ENCODE measurements at regions not wholly inside any gene's neighbourhood (a gene's known extent, or its start where the extent isn't known, plus 50 kb on each side); places are given as distances from the start of the nearest gene placed in this dataset.

DNA sequence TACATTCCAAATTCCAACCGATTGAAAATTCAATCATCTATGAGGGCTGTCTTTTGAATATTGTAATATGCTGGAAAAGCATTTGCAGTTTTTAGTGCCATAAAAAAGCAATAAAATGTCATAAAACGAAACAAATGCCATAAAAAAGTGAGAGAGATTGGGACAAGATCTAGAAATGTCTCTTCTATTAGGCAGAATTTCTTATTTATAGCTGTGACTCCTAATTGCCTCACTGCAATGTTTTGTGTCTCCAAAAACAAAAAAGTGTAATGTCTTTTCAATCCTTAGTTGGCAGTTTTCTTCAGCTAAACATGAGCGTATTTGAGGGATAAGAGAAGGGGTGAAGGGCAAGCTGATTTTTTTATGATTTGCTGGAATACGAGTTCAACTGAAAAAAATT, 153.9 kb downstream of the NAF1 start:
- no peak for TF ChIP-seq CTCF (IDR thresholded peaks at IDR 0.05)
- no peak for TF ChIP-seq ZFX (IDR thresholded peaks at IDR 0.05; ENCODE audit: borderline replicate concordance)

Data from 22Rv1 (cell line).